H1 (cell line): ENCODE measurements at regions not wholly inside any gene's neighbourhood (a gene's known extent, or its start where the extent isn't known, plus 50 kb on each side); places are given as distances from the start of the nearest gene placed in this dataset.
A peak's percentile ranks its signal among the peaks of the same experiment; 100 is the strongest.

ENCODE experiments used
- CTCF ChIA-PET: fragments of 300-600 bp; sonication (Branson Sonifier 250); formaldehyde crosslinking; loops from one replicate; lab custom pipeline; 2021; ENCODE audit not compliant: partially characterized antibody; lab: Charles Lee
- POLR2A ChIA-PET: fragments of 300-600 bp; sonication (Branson Sonifier 250); formaldehyde crosslinking; loops from one replicate; lab custom pipeline; 2021; ENCODE audit warnings: inconsistent platforms; ENCODE audit not compliant: partially characterized antibody; lab: Charles Lee
- DNase-seq, 2 experiments: peaks; one replicate each; pipeline versions ENCODE4 v3.0.0 to v3.0.0-alpha.2; 2010 to 2022; ENCODE audit warnings: low spot score in 2 of 2, low read depth in 1 of 2, mixed read lengths in 1 of 2
- FAIRE-seq: peaks from 2 replicates; lab custom pipeline; 2011; peaks lifted over from hg19 to GRCh38; lab: Jason Lieb, UNC
- H2AFZ ChIP-seq: 2 replicates; pipeline ENCODE4 v1.8.1; 2012; ENCODE audit warnings: low read length, inconsistent platforms
- H2AK5ac ChIP-seq: 2 replicates; pipeline ENCODE4 v1.6.1; 2013; ENCODE audit warnings: low read depth, low read length
- H2BK120ac ChIP-seq: replicated peaks from 2 replicates; pipeline ENCODE3; 2013; ENCODE audit warnings: low read depth, low read length, inconsistent platforms
- H2BK12ac ChIP-seq: 2 replicates; pipeline ENCODE4 v1.6.1; 2013; ENCODE audit warnings: low read depth, low read length
- H2BK15ac ChIP-seq: 2 replicates; pipeline ENCODE4 v1.6.1; 2013; ENCODE audit warnings: low read length
- H2BK20ac ChIP-seq: 2 replicates; pipeline ENCODE4 v1.6.1; 2013; ENCODE audit warnings: low read length
- H2BK5ac ChIP-seq: 2 replicates; pipeline ENCODE4 v1.6.1; 2013; ENCODE audit warnings: low read depth, low read length
- H3K14ac ChIP-seq: 2 replicates; pipeline ENCODE4 v1.6.1; 2013; ENCODE audit warnings: inconsistent platforms; ENCODE audit not compliant: insufficient read length
- H3K18ac ChIP-seq: 2 replicates; pipeline ENCODE4 v1.6.1; 2013; ENCODE audit warnings: low read length; ENCODE audit errors: extremely low read depth
- H3K23ac ChIP-seq: 2 replicates; pipeline ENCODE4 v1.6.1; 2013; ENCODE audit warnings: inconsistent platforms; ENCODE audit not compliant: insufficient read length
- H3K23me2 ChIP-seq: 2 replicates; pipeline ENCODE4 v1.6.1; 2013; ENCODE audit warnings: low read depth, low read length
- H3K27ac ChIP-seq: 2 replicates; pipeline ENCODE4 v1.6.1; 2011; ENCODE audit warnings: low read depth, low read length, inconsistent platforms
- H3K27me3 ChIP-seq, 4 experiments: replicated peaks in 1 of 4; 1 replicate in 1 of 4; 2 replicates in 3 of 4; pipeline versions ENCODE4 v1.6.1 to v1.8.1; 2011 to 2013; ENCODE audit warnings: low read length in 3 of 4, mild to moderate bottlenecking in 3 of 4, inconsistent platforms in 2 of 4, mixed read lengths in 2 of 4, moderate library complexity in 1 of 4; ENCODE audit not compliant: control insufficient read depth in 3 of 4, insufficient read depth in 3 of 4; ENCODE audit errors: extremely low read depth in 1 of 4
- H3K36me3 ChIP-seq, 4 experiments: 2 replicates each; pipeline versions ENCODE4 v1.6.1 to v1.8.1; 2011 to 2013; ENCODE audit warnings: mild to moderate bottlenecking in 4 of 4, low read length in 3 of 4, moderate library complexity in 2 of 4, control low read depth in 1 of 4, inconsistent platforms in 1 of 4; ENCODE audit not compliant: insufficient read depth in 4 of 4, control insufficient read depth in 2 of 4
- H3K4ac ChIP-seq: replicated peaks from 2 replicates; pipeline ENCODE3; 2013; ENCODE audit warnings: low read length, low read depth, mixed read lengths, inconsistent platforms; ENCODE audit not compliant: insufficient read length
- H3K4me1 ChIP-seq, 4 experiments: replicated peaks in 1 of 4; 1 replicate in 1 of 4; 2 replicates in 3 of 4; pipeline versions ENCODE4 v1.6.1 to v1.8.1; 2011 to 2013; ENCODE audit warnings: low read length in 3 of 4, inconsistent platforms in 2 of 4, mixed read lengths in 1 of 4; ENCODE audit not compliant: insufficient read depth in 4 of 4, control insufficient read depth in 3 of 4
- H3K4me2 ChIP-seq, 2 experiments: 2 replicates each; pipeline versions ENCODE4 v1.6.1 to v1.8.1; 2011 to 2013; ENCODE audit warnings: low read depth in 2 of 2, low read length in 2 of 2, control low read depth in 1 of 2, inconsistent platforms in 1 of 2, mild to moderate bottlenecking in 1 of 2; ENCODE audit not compliant: insufficient read depth in 1 of 2
- H3K4me3 ChIP-seq, 4 experiments: fragments of 200-600, 300-600 bp in 1 of 4; sonication (generic), shearing (Covaris generic), sonication (Bioruptor Twin) in 1 of 4; 2 replicates each; pipeline versions ENCODE4 v1.5.1 to v1.8.1; 2011 to 2016; ENCODE audit warnings: low read length in 4 of 4, low read depth in 3 of 4, control low read depth in 2 of 4, inconsistent platforms in 2 of 4, mild to moderate bottlenecking in 2 of 4, mixed read lengths in 1 of 4, moderate library complexity in 1 of 4; ENCODE audit not compliant: insufficient read depth in 2 of 4; ENCODE audit errors: extremely low read depth in 1 of 4
- H3K56ac ChIP-seq: replicated peaks from 2 replicates; pipeline ENCODE3; 2013; ENCODE audit warnings: low read depth, mild to moderate bottlenecking, mixed read lengths, low read length, inconsistent platforms; ENCODE audit not compliant: insufficient read length
- H3K79me1 ChIP-seq: 2 replicates; pipeline ENCODE4 v1.6.1; 2013; ENCODE audit warnings: low read depth, low read length, control low read depth
- H3K79me2 ChIP-seq, 2 experiments: 2 replicates each; pipeline versions ENCODE4 v1.6.1 to v1.8.1; 2012 to 2013; ENCODE audit warnings: low read length in 2 of 2, mild to moderate bottlenecking in 2 of 2, inconsistent platforms in 1 of 2; ENCODE audit not compliant: insufficient read depth in 2 of 2, control insufficient read depth in 1 of 2
- H3K9ac ChIP-seq, 4 experiments: replicated peaks in 1 of 4; 1 replicate in 1 of 4; 2 replicates in 3 of 4; pipeline versions ENCODE4 v1.6.1 to v1.8.1; 2011 to 2013; ENCODE audit warnings: low read depth in 3 of 4, low read length in 3 of 4, control low read depth in 2 of 4, mild to moderate bottlenecking in 2 of 4, moderate library complexity in 2 of 4, inconsistent platforms in 1 of 4; ENCODE audit errors: extremely low read depth in 1 of 4
- H3K9me3 ChIP-seq, 2 experiments: 2 replicates each; pipeline versions ENCODE4 v1.6.1 to v1.8.1; 2012 to 2013; ENCODE audit warnings: mild to moderate bottlenecking in 2 of 2, moderate library complexity in 2 of 2, control low read depth in 1 of 2, inconsistent platforms in 1 of 2, low read depth in 1 of 2, low read length in 1 of 2, mixed read lengths in 1 of 2; ENCODE audit not compliant: insufficient read depth in 2 of 2
- H4K20me1 ChIP-seq, 2 experiments: replicated peaks in 1 of 2; 2 replicates each; pipeline versions ENCODE3 to v1.8.1; 2011 to 2013; ENCODE audit warnings: inconsistent platforms in 2 of 2, low read length in 2 of 2, mild to moderate bottlenecking in 1 of 2; ENCODE audit not compliant: insufficient read depth in 2 of 2, control insufficient read depth in 1 of 2
- H4K5ac ChIP-seq: 2 replicates; pipeline ENCODE4 v1.6.1; 2013; ENCODE audit warnings: low read length, low read depth, mixed read lengths, inconsistent platforms; ENCODE audit not compliant: insufficient read length
- H4K8ac ChIP-seq: 2 replicates; pipeline ENCODE4 v1.8.0; 2013; ENCODE audit warnings: mild to moderate bottlenecking, moderate library complexity, low read length, inconsistent platforms; ENCODE audit not compliant: insufficient read depth; ENCODE audit errors: extremely low read depth
- H4K91ac ChIP-seq: replicated peaks from 2 replicates; pipeline ENCODE3; 2013; ENCODE audit warnings: low read length, mixed read lengths, inconsistent platforms; ENCODE audit not compliant: insufficient read length
- EP300 ChIP-seq, 2 experiments: IDR thresholded peaks; 1 replicate in 1 of 2; 2 replicates in 1 of 2; pipeline ENCODE4 v1.6.1; 2011 to 2012; ENCODE audit warnings: low read depth in 2 of 2, low read length in 2 of 2, mild to moderate bottlenecking in 2 of 2, borderline replicate concordance in 1 of 2, inconsistent platforms in 1 of 2, moderate library complexity in 1 of 2
- KDM5A ChIP-seq: fragments of 200-600 bp; IDR thresholded peaks from 2 replicates; pipeline ENCODE4 v1.7.1; 2012; ENCODE audit warnings: mild to moderate bottlenecking, low read length, inconsistent platforms, mixed read lengths
- MAFK ChIP-seq: IDR thresholded peaks from 2 replicates; pipeline ENCODE4 v1.6.1; 2012; ENCODE audit warnings: low read depth, mild to moderate bottlenecking, improper control_type of control experiment, low read length
- WGBS, 2 experiments: shearing (Covaris generic) in 1 of 2; methylation state at CpG; one replicate each; pipeline versions ENCODE4 v1.1.6 to v1.1.7; 2013 to 2015; ENCODE audit warnings: low lambda C conversion rate in 2 of 2, mixed read lengths in 2 of 2, inconsistent platforms in 1 of 2, low coverage in 1 of 2, missing lambda C conversion rate in 1 of 2; ENCODE audit not compliant: insufficient replicate concordance in 2 of 2, insufficient coverage in 1 of 2, insufficient read length in 1 of 2; ENCODE audit errors: extremely low coverage in 1 of 2, missing lambda C conversion rate in 1 of 2; 5-methylcytosine and 5-hydroxymethylcytosine counted together

- peak overlapping the region; percentile 41 to 50; a peak in 2 of 4 replicates for H3K4me2 ChIP-seq
- H2BK5ac ChIP-seq = peak overlapping the region; percentile 71; the same call in 1 of the 2 replicates
- no peak overlapping the region for H3K27ac ChIP-seq
- no peak overlapping the region for H4K5ac ChIP-seq
- no peak overlapping the region for H2AK5ac ChIP-seq
- no peak overlapping the region for H3K14ac ChIP-seq
- DNase-seq = no peak
- H2AFZ ChIP-seq = peak overlapping the region; percentile 18; the same call in 1 of the 2 replicates
- no peak overlapping the region for H3K4me3 ChIP-seq
- ChIA-PET CTCF (no interaction called here), POLR2A (interaction anchor here (0.8 kb wide), 1 partner anchor 24 kb away, joined by 3 read pairs; no protein-coding TSS in a partner anchor)
- H3K4me1 ChIP-seq = peaks cover 0 to 25% (median 10%) of the 10 kb centered on the region in 4 experiments; a peak in 6 of 7 replicates
- peak overlapping the region; percentile 78 for H3K18ac ChIP-seq
- H3K79me2 ChIP-seq = no peaks in the 10 kb centered on the region
- no peaks in the 10 kb centered on the region; a peak in 1 of 4 replicates for H3K9me3 ChIP-seq
- H2BK20ac ChIP-seq = peak overlapping the region; percentile 80; the same call in 1 of the 2 replicates
- WGBS, 2 experiments = 89% methylated on average over 17 of the region's 17 CpGs; no CpG with 5 or more reads in 1 of the 2 experiments
- peak overlapping the region; percentile 59 for H3K4ac ChIP-seq
- H3K9ac ChIP-seq = no peak overlapping the region
- no peak overlapping the region for H3K23ac ChIP-seq
- peaks cover 0 to 13% (median 9%) of the 10 kb centered on the region in 4 experiments; a peak in 4 of 7 replicates for H3K27me3 ChIP-seq
- H3K36me3 ChIP-seq = no peaks in the 10 kb centered on the region
- no peaks in the 10 kb centered on the region for H4K20me1 ChIP-seq
- H3K23me2 ChIP-seq = no peaks in the 10 kb centered on the region
- H4K91ac ChIP-seq = peak overlapping the region; percentile 91
- H2BK15ac ChIP-seq = peak overlapping the region; percentile 36
- peak overlapping the region; percentile 36 for H2BK120ac ChIP-seq
- FAIRE-seq = no peak
- no peaks in the 10 kb centered on the region for H3K79me1 ChIP-seq
- H4K8ac ChIP-seq = peak overlapping the region; percentile 87; the same call in 1 of the 2 replicates
- TF ChIP-seq MAFK (no peak), EP300 (IDR thresholded peaks at IDR 0.05; ENCODE audit: borderline replicate concordance in 1 of 2, low read depth in 2 of 2, low read length in 2 of 2) (no peak), KDM5A (no peak)
- TF ChIP-seq, all 59 proteins: peak for 0
- Histone ChIP-seq H2BK12ac (peak overlapping the region; percentile 95; the same call in 1 of the 2 replicates), H3K56ac (no peak overlapping the region)
Observed at GRCh38 chr10:131725581-131726069, 175.2 kb upstream of the PPP2R2D start.
